HepG2 (cell line): ENCODE measurements at regions not wholly inside any gene's neighbourhood (a gene's known extent, or its start where the extent isn't known, plus 50 kb on each side); places are given as distances from the start of the nearest gene placed in this dataset.

ENCODE experiments used
- ATAC-seq: fragments of 200-7000 bp; cut with Tn5 transposase; 3 replicates; pipeline ENCODE4 v1.9.1; 2020; ENCODE audit warnings: mild to moderate bottlenecking, moderate library complexity
- BruUV-seq: library from RNA; stranded (reverse); fragments of 400-500 nt; replicated peaks from 2 replicates; lab custom pipeline; 2021; lab: Mats Ljungman, UMichigan
- CTCF ChIA-PET: fragments of 300-600 bp; formaldehyde crosslinking; extraction: SDS; loops from one replicate; lab custom pipeline; 2021; ENCODE audit warnings: low total read pairs, inconsistent platforms, low intra/inter-chr PET ratio; lab: Yijun Ruan, JAX
- POLR2A ChIA-PET: fragments of 350-600 bp; sonication (Branson Sonifier 250); formaldehyde crosslinking; loops from one replicate; lab custom pipeline; 2020; ENCODE audit warnings: antibody characterized with exemption, inconsistent platforms; lab: Yijun Ruan, JAX
- DNase-seq: peaks from one replicate; pipeline ENCODE4 v3.0.0-alpha.2; 2015; ENCODE audit warnings: low spot score
- FAIRE-seq: peaks from 3 replicates; lab custom pipeline; 2011; peaks lifted over from hg19 to GRCh38; lab: Jason Lieb, UNC
- H2AFZ ChIP-seq: one replicate; pipeline ENCODE4 v1.6.1; 2011; ENCODE audit warnings: low read length, inconsistent platforms
- H3K27ac ChIP-seq: fragments of 300-600 bp; 3 replicates; pipeline ENCODE4 v1.8.0; 2011; ENCODE audit warnings: mixed run types, mild to moderate bottlenecking, mixed read lengths, low read length, inconsistent platforms; ENCODE audit not compliant: insufficient read depth; ENCODE audit errors: extremely low read length
- H3K27me3 ChIP-seq, 2 experiments: fragments of 200-600 bp in 1 of 2; 2 replicates in 1 of 2; 3 replicates in 1 of 2; pipeline versions ENCODE4 v1.6.0 to v1.8.0; 2011; ENCODE audit warnings: low read length in 2 of 2, mild to moderate bottlenecking in 2 of 2, moderate library complexity in 2 of 2, inconsistent platforms in 1 of 2; ENCODE audit not compliant: insufficient read depth in 2 of 2, control insufficient read depth in 1 of 2
- H3K36me3 ChIP-seq, 2 experiments: fragments of 200-600 bp in 1 of 2; replicated peaks in 1 of 2; 2 replicates in 1 of 2; 3 replicates in 1 of 2; pipeline versions ENCODE4 v1.5.1 to v1.8.0; 2011; ENCODE audit warnings: low read length in 2 of 2, inconsistent platforms in 1 of 2; ENCODE audit not compliant: insufficient read depth in 2 of 2, control insufficient read depth in 1 of 2
- H3K4me1 ChIP-seq: 2 replicates; pipeline ENCODE4 v1.5.1; 2012; ENCODE audit warnings: low read length, inconsistent platforms; ENCODE audit not compliant: insufficient read depth
- H3K4me2 ChIP-seq: 2 replicates; pipeline ENCODE4 v1.6.0; 2011; ENCODE audit warnings: low read depth, low read length, inconsistent platforms
- H3K4me3 ChIP-seq, 3 experiments: fragments of 200-600 bp in 1 of 3; sonication (generic), shearing (Covaris generic) in 1 of 3; replicated peaks in 1 of 3; 2 replicates each; pipeline ENCODE4 v1.5.1; 2011 to 2016; ENCODE audit warnings: low read length in 3 of 3, inconsistent platforms in 2 of 3, low read depth in 2 of 3, mild to moderate bottlenecking in 2 of 3, control low read depth in 1 of 3, mixed read lengths in 1 of 3; ENCODE audit not compliant: insufficient read depth in 1 of 3
- H3K79me2 ChIP-seq: one replicate; pipeline ENCODE4 v1.6.1; 2011; ENCODE audit warnings: low read length, inconsistent platforms; ENCODE audit not compliant: insufficient read depth
- H3K9ac ChIP-seq: 2 replicates; pipeline ENCODE4 v1.6.0; 2011; ENCODE audit warnings: mild to moderate bottlenecking, low read depth, low read length, inconsistent platforms; ENCODE audit not compliant: insufficient read depth
- H3K9me3 ChIP-seq: 2 replicates; pipeline ENCODE4 v1.5.1; 2012; ENCODE audit warnings: mild to moderate bottlenecking, low read length
- H4K20me1 ChIP-seq: 2 replicates; pipeline ENCODE4 v1.6.0; 2011; ENCODE audit warnings: inconsistent platforms, mild to moderate bottlenecking, low read length, moderate library complexity; ENCODE audit not compliant: insufficient read depth
- CC2D1A ChIP-seq: sonication (generic); formaldehyde crosslinking; IDR thresholded peaks from 2 replicates; pipeline ENCODE4 v1.8.1; 2023; ENCODE audit warnings: mild to moderate bottlenecking, missing genetic modification reagents
- KDM4B ChIP-seq: sonication (generic); formaldehyde crosslinking; IDR thresholded peaks from 2 replicates; pipeline ENCODE4 v1.4.0; 2020; ENCODE audit warnings: missing genetic modification reagents
- NBN ChIP-seq: fragments of 450-650 bp; conservative IDR thresholded peaks from 2 replicates; pipeline ENCODE4 v1.6.1; 2017
- NFRKB ChIP-seq: fragments of 450-650 bp; IDR thresholded peaks from 2 replicates; pipeline ENCODE4 v1.6.1; 2017
- RAD21 ChIP-seq: fragments of 450-650 bp; formaldehyde crosslinking; IDR thresholded peaks from 2 replicates; pipeline ENCODE4 v1.5.0; 2020; ENCODE audit warnings: mild to moderate bottlenecking
- RXRB ChIP-seq: IDR thresholded peaks from 2 replicates; pipeline ENCODE4 v1.6.1; 2016; ENCODE audit warnings: borderline replicate concordance, missing genetic modification reagents, missing compliant biosample characterization
- XRCC5 ChIP-seq: fragments of 200-400 bp; formaldehyde crosslinking; optimal IDR thresholded peaks from 2 replicates; pipeline ENCODE3; 2017; ENCODE audit warnings: mild to moderate bottlenecking, low read length
- ZNF780A ChIP-seq: sonication (generic); formaldehyde crosslinking; IDR thresholded peaks from 2 replicates; pipeline ENCODE4 v1.8.0; 2022; ENCODE audit warnings: mild to moderate bottlenecking, missing genetic modification reagents, moderate library complexity
- ZNF792 ChIP-seq: IDR thresholded peaks from 2 replicates; pipeline ENCODE4 v1.6.1; 2016
- ZNF83 ChIP-seq: sonication (generic); formaldehyde crosslinking; IDR thresholded peaks from 2 replicates; pipeline ENCODE4 v1.4.0; 2020; ENCODE audit warnings: missing genetic modification reagents, mild to moderate bottlenecking, borderline replicate concordance
- ZNF850 ChIP-seq: sonication (generic); formaldehyde crosslinking; conservative IDR thresholded peaks from 2 replicates; pipeline ENCODE4 v1.9.0; 2021; ENCODE audit warnings: mild to moderate bottlenecking, missing genetic modification reagents
- WGBS: methylation state at CpG from one replicate; pipeline ENCODE4 v1.1.6; 2017; ENCODE audit warnings: low lambda C conversion rate; 5-methylcytosine and 5-hydroxymethylcytosine counted together
- in situ Hi-C: cut with HindIII; loops from 2 replicates; pipeline ENCODE4 v1.10.0; 2017; ENCODE audit warnings: low pct_unique_long_range_greater_than_20kb; ENCODE audit not compliant: extremely low pct_ligation_motif_present
- intact Hi-C: fragments of 100-400 bp; cut with micrococcal nuclease; formaldehyde crosslinking; loops from one replicate; pipeline ENCODE4 v1.10.0; 2022; ENCODE audit not compliant: unreplicated experiment
- TF ChIP-seq, protein P1 (sequence below): sonication (generic); formaldehyde crosslinking; IDR thresholded peaks from 2 replicates; pipeline ENCODE4 v1.8.0; 2022; ENCODE audit warnings: low read depth, missing genetic modification reagents
- TF ChIP-seq, protein P2 (sequence below): IDR thresholded peaks from 2 replicates; pipeline ENCODE4 v1.6.1; 2016; ENCODE audit warnings: low read depth
- TF ChIP-seq, protein P3 (sequence below): sonication (generic); formaldehyde crosslinking; conservative IDR thresholded peaks from 2 replicates; pipeline ENCODE4 v1.4.0; 2020; ENCODE audit warnings: mild to moderate bottlenecking, missing genetic modification reagents, moderate library complexity

DNA sequence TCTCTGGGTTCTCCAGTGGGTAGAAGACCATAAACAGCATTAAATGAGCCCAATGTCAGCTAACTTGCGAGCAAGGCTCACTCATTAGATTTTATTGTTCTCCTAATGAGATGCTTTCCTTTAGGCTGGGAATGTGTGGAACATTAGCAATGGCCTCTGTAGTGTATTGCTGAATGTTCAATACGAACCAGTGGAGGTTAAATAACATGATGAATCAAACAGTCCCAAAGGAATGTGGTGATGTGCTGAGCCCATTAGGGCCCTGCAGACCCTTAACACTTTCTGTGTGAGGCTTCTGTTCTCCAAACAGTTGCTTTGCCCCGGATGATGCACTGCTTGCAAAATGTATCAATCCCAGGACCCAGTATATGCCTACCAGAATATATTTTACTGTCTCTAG is 225.5 kb downstream of the ATG4C start:
- POLR2A ChIA-PET = no interaction called here
- no TSS peak for BruUV-seq

More for the DNA sequence above, 225.5 kb downstream of the ATG4C start:
- H3K4me3 ChIP-seq = no peak overlapping the region
- no peak overlapping the region for H3K4me2 ChIP-seq
- no peaks in the 10 kb centered on the region for H3K36me3 ChIP-seq
- CTCF ChIA-PET = no interaction called here
- TF ChIP-seq KDM4B (CRISPR knock-in tag) (no peak), NBN (no peak), RAD21 (CRISPR knock-in tag) (no peak), ZNF780A (no peak), ZNF850 (no peak), RXRB (CRISPR knock-in tag) (no peak), ZNF792 (CRISPR knock-in tag) (no peak), ZNF83 (CRISPR knock-in tag) (no peak), NFRKB (no peak), CC2D1A (no peak), XRCC5 (no peak)
- TF ChIP-seq, protein P1, sequence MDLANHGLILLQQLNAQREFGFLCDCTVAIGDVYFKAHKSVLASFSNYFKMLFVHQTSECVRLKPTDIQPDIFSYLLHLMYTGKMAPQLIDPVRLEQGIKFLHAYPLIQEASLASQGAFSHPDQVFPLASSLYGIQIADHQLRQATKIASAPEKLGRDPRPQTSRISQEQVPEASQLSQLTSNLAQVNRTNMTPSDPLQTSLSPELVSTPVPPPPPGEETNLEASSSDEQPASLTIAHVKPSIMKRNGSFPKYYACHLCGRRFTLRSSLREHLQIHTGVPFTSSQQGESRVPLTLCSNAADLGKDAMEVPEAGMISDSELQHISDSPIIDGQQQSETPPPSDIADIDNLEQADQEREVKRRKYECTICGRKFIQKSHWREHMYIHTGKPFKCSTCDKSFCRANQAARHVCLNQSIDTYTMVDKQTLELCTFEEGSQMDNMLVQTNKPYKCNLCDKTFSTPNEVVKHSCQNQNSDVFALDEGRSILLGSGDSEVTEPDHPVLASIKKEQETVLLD (CRISPR knock-in tag) = no peak
- TF ChIP-seq, protein P2, sequence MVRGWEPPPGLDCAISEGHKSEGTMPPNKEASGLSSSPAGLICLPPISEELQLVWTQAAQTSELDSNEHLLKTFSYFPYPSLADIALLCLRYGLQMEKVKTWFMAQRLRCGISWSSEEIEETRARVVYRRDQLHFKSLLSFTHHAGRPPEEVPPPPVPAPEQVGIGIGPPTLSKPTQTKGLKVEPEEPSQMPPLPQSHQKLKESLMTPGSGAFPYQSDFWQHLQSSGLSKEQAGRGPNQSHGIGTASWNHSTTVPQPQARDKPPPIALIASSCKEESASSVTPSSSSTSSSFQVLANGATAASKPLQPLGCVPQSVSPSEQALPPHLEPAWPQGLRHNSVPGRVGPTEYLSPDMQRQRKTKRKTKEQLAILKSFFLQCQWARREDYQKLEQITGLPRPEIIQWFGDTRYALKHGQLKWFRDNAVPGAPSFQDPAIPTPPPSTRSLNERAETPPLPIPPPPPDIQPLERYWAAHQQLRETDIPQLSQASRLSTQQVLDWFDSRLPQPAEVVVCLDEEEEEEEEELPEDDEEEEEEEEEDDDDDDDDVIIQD (CRISPR knock-in tag) = no peak
- TF ChIP-seq, protein P3, sequence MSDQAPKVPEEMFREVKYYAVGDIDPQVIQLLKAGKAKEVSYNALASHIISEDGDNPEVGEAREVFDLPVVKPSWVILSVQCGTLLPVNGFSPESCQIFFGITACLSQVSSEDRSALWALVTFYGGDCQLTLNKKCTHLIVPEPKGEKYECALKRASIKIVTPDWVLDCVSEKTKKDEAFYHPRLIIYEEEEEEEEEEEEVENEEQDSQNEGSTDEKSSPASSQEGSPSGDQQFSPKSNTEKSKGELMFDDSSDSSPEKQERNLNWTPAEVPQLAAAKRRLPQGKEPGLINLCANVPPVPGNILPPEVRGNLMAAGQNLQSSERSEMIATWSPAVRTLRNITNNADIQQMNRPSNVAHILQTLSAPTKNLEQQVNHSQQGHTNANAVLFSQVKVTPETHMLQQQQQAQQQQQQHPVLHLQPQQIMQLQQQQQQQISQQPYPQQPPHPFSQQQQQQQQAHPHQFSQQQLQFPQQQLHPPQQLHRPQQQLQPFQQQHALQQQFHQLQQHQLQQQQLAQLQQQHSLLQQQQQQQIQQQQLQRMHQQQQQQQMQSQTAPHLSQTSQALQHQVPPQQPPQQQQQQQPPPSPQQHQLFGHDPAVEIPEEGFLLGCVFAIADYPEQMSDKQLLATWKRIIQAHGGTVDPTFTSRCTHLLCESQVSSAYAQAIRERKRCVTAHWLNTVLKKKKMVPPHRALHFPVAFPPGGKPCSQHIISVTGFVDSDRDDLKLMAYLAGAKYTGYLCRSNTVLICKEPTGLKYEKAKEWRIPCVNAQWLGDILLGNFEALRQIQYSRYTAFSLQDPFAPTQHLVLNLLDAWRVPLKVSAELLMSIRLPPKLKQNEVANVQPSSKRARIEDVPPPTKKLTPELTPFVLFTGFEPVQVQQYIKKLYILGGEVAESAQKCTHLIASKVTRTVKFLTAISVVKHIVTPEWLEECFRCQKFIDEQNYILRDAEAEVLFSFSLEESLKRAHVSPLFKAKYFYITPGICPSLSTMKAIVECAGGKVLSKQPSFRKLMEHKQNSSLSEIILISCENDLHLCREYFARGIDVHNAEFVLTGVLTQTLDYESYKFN (CRISPR knock-in tag) = no peak
- TF ChIP-seq, all 625 proteins: peak for 0
- WGBS = 46% methylated on average over 2 of the region's 3 CpGs
- no peak overlapping the region for H3K27ac ChIP-seq
- no peaks in the 10 kb centered on the region; the same call in 1 of the 2 replicates for H3K4me1 ChIP-seq
- no peak for ATAC-seq
- no peak overlapping the region for H2AFZ ChIP-seq
- in situ Hi-C loops = loop anchor here (25.0 kb wide), 1 partner anchor 528 kb away; no protein-coding TSS in a partner anchor
- H3K9me3 ChIP-seq = no peaks in the 10 kb centered on the region
- DNase-seq = no peak
- no peak overlapping the region for H3K9ac ChIP-seq
- no peaks in the 10 kb centered on the region for H3K79me2 ChIP-seq
- no peak for FAIRE-seq
- intact Hi-C loops = loop anchor here (10.0 kb wide), 1 partner anchor 135 kb away; no protein-coding TSS in a partner anchor
- no peaks in the 10 kb centered on the region for H4K20me1 ChIP-seq
- H3K27me3 ChIP-seq = 0 out of 5 replicates have a peak, but pooled peaks cover 1 to 4% of the 10 kb centered on the region in 2 experiments
